ENCODE measurements at regions not wholly inside any gene's neighbourhood (a gene's known extent, or its start where the extent isn't known, plus 50 kb on each side); places are given as distances from the start of the nearest gene placed in this dataset.

GRCh38 chr3:94185753-94186152 lies 122.9 kb downstream of the NSUN3 start:
- peak overlapping the region; percentile 35 for H3K4me2 ChIP-seq (ENCODE audit: low read length)
- H3K4me1 ChIP-seq (ENCODE audit: insufficient read depth, low read length): peaks cover 21% of the 10 kb centered on the region
- TF ChIP-seq EZH2 (IDR thresholded peaks at IDR 0.05; ENCODE audit: low read length, unreplicated experiment) (no peak), CTCF (conservative IDR thresholded peaks at IDR 0.05; ENCODE audit: low read depth, low read length) (no peak), EZH2phosphoT487 (IDR thresholded peaks at IDR 0.05; ENCODE audit: borderline replicate concordance, low read length) (no peak)
- no peak overlapping the region for H3K4me3 ChIP-seq (ENCODE audit: low read length)
- H3K9ac ChIP-seq (ENCODE audit: low read length): 0 out of 2 replicates have a peak overlapping the region, but pooled peaks have one; percentile 11
- no peaks in the 10 kb centered on the region for H3K9me2 ChIP-seq (replicated peaks; ENCODE audit: low read length)
- peak overlapping the region; percentile 40 for H3K27ac ChIP-seq (ENCODE audit: low read length)
- peak; percentile 56 for DNase-seq
- ChIA-PET CTCF (no interaction called here), POLR2A (ENCODE audit: unreplicated experiment) (interaction anchor here (0.7 kb wide), 1 partner anchor 119 kb away, joined by 3 read pairs; no protein-coding TSS in a partner anchor)
- intact Hi-C loops (cut with micrococcal nuclease): loop anchor here (1.0 to 5.0 kb wide), 3 partner anchors 11 to 68 kb away; no protein-coding TSS in a partner anchor
- H3K9me3 ChIP-seq (ENCODE audit: low read length): no peaks in the 10 kb centered on the region
- BruUV-seq (replicated peaks): no TSS peak
- H2AFZ ChIP-seq (ENCODE audit: low read length): no peak overlapping the region
- H3K36me3 ChIP-seq (ENCODE audit: low read depth, low read length): no peaks in the 10 kb centered on the region
- H4K20me1 ChIP-seq (ENCODE audit: low read length): no peaks in the 10 kb centered on the region
- no peaks in the 10 kb centered on the region for H3F3A ChIP-seq (ENCODE audit: low read length, unreplicated experiment)
- no peaks in the 10 kb centered on the region for H3K27me3 ChIP-seq (ENCODE audit: low read length)
- ATAC-seq: peak; percentile 56
- no peaks in the 10 kb centered on the region for H3K79me2 ChIP-seq (ENCODE audit: low read length)

GRCh38 chr3:94187697-94188096 lies 124.8 kb downstream of the NSUN3 start:
- DNase-seq (peak; percentile 34), ATAC-seq (peak; percentile 72)
- H3K4me1 ChIP-seq (ENCODE audit: insufficient read depth, low read length): peaks cover 21% of the 10 kb centered on the region
- H3K79me2 ChIP-seq (ENCODE audit: low read length): no peaks in the 10 kb centered on the region
- H3K9ac ChIP-seq (ENCODE audit: low read length): no peak overlapping the region
- peak overlapping the region; percentile 59 for H3K27ac ChIP-seq (ENCODE audit: low read length)
- H4K20me1 ChIP-seq (ENCODE audit: low read length): no peaks in the 10 kb centered on the region
- H3K9me3 ChIP-seq (ENCODE audit: low read length): no peaks in the 10 kb centered on the region
- CTCF ChIA-PET: no interaction called here
- intact Hi-C loops (cut with micrococcal nuclease): loop anchor here (5.0 kb wide), 1 partner anchor 70 kb away; no protein-coding TSS in a partner anchor
- no peak overlapping the region for H2AFZ ChIP-seq (ENCODE audit: low read length)
- POLR2A ChIA-PET (ENCODE audit: unreplicated experiment): no interaction called here
- H3K9me2 ChIP-seq (replicated peaks; ENCODE audit: low read length): no peaks in the 10 kb centered on the region
- H3K27me3 ChIP-seq (ENCODE audit: low read length): no peaks in the 10 kb centered on the region
- TF ChIP-seq EZH2phosphoT487 (IDR thresholded peaks at IDR 0.05; ENCODE audit: borderline replicate concordance, low read length): no peak
- no peak for TF ChIP-seq CTCF (conservative IDR thresholded peaks at IDR 0.05; ENCODE audit: low read depth, low read length)
- TF ChIP-seq EZH2 (IDR thresholded peaks at IDR 0.05; ENCODE audit: low read length, unreplicated experiment): no peak
- H3K4me3 ChIP-seq (ENCODE audit: low read length): no peak overlapping the region
- no peaks in the 10 kb centered on the region for H3K36me3 ChIP-seq (ENCODE audit: low read depth, low read length)
- H3K4me2 ChIP-seq (ENCODE audit: low read length): no peak overlapping the region
- no TSS peak for BruUV-seq (replicated peaks)
- no peaks in the 10 kb centered on the region for H3F3A ChIP-seq (ENCODE audit: low read length, unreplicated experiment)

GRCh38 chr3:94195381-94195780 lies 132.5 kb downstream of the NSUN3 start:
- no peaks in the 10 kb centered on the region for H4K20me1 ChIP-seq (ENCODE audit: low read length)
- H3K4me3 ChIP-seq (ENCODE audit: low read length): no peak overlapping the region
- no peaks in the 10 kb centered on the region for H3K9me3 ChIP-seq (ENCODE audit: low read length)
- no peaks in the 10 kb centered on the region for H3K9me2 ChIP-seq (replicated peaks; ENCODE audit: low read length)
- no peak overlapping the region for H3K27ac ChIP-seq (ENCODE audit: low read length)
- H3K36me3 ChIP-seq (ENCODE audit: low read depth, low read length): no peaks in the 10 kb centered on the region
- intact Hi-C loops (cut with micrococcal nuclease): no loop called here
- no peaks in the 10 kb centered on the region for H3F3A ChIP-seq (ENCODE audit: low read length, unreplicated experiment)
- no peak for DNase-seq
- H2AFZ ChIP-seq (ENCODE audit: low read length): no peak overlapping the region
- H3K79me2 ChIP-seq (ENCODE audit: low read length): no peaks in the 10 kb centered on the region
- H3K4me2 ChIP-seq (ENCODE audit: low read length): no peak overlapping the region
- ChIA-PET POLR2A (ENCODE audit: unreplicated experiment) (no interaction called here), CTCF (no interaction called here)
- no peaks in the 10 kb centered on the region for H3K4me1 ChIP-seq (ENCODE audit: insufficient read depth, low read length)
- H3K9ac ChIP-seq (ENCODE audit: low read length): no peak overlapping the region
- ATAC-seq: no peak
- TF ChIP-seq EZH2phosphoT487 (IDR thresholded peaks at IDR 0.05; ENCODE audit: borderline replicate concordance, low read length) (no peak), EZH2 (IDR thresholded peaks at IDR 0.05; ENCODE audit: low read length, unreplicated experiment) (no peak), CTCF (conservative IDR thresholded peaks at IDR 0.05; ENCODE audit: low read depth, low read length) (no peak)
- H3K27me3 ChIP-seq (ENCODE audit: low read length): no peaks in the 10 kb centered on the region
- BruUV-seq (replicated peaks): no TSS peak

All from PC-3 (cell line).